Activated naive CD4-positive, alpha-beta T cell treated with anti-CD3 and anti-CD28 coated beads, Interleukin-2, amount 50 U/mL, for 72 hours (primary cell): ENCODE measurements at regions not wholly inside any gene's neighbourhood (a gene's known extent, or its start where the extent isn't known, plus 50 kb on each side); places are given as distances from the start of the nearest gene placed in this dataset.

Experiments
- ATAC-seq, 2 donors: fragments of 150-1000 bp; cut with Tn5 transposase; 2 replicates each; pipeline ENCODE4 v1.10.0; 2021; ENCODE audit warnings: mild to moderate bottlenecking in 2 of 2, moderate library complexity in 2 of 2
- DNase-seq, 2 donors: peaks; one replicate each; pipeline ENCODE4 v3.0.0; 2021 to 2022; ENCODE audit warnings: low spot score in 2 of 2
- H3K27ac Mint-ChIP-seq, 2 donors: one replicate each; pipeline ENCODE4 v1.8.0; 2022; ENCODE audit warnings: mild to moderate bottlenecking in 2 of 2, mixed read lengths in 2 of 2
- H3K36me3 Mint-ChIP-seq, 2 donors: one replicate each; pipeline ENCODE4 v1.8.0; 2022; ENCODE audit warnings: mixed read lengths in 2 of 2
- H3K9me3 Mint-ChIP-seq, 2 donors: one replicate each; pipeline ENCODE4 v1.8.0; 2022; ENCODE audit warnings: mixed read lengths in 2 of 2

GRCh38 chr7:15870347-15870746, 183.9 kb upstream of the MEOX2 start:
- DNase-seq (no peak), ATAC-seq (no peak)
- Mint-ChIP-seq H3K36me3 (no peaks in the 10 kb centered on the region), H3K27ac (no peak overlapping the region), H3K9me3 (peaks cover 7 to 12% of the 10 kb centered on the region in 2 donors)

DNA sequence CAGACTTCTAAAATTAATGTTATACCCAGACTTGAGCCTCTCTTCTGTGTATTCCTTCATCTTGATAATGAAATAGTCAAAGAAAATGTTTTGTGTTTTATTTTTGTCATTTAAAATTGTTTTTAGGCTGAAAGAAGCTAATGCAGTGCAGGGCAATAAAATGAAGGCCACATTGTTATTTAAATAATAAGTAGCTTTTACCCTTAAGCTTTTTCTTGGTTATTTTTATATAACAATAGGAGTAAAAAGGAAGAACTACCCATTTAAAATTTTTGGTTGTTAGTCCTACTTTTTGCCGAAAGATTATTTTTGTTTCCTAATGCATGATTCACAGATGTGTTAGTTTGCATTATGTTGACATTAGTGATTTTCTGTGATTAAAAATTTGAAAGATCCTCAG, 181.0 kb upstream of the MEOX2 start:
- ATAC-seq: no peak
- DNase-seq: no peak
- H3K27ac Mint-ChIP-seq: no peak overlapping the region
- peaks cover 13 to 21% of the 10 kb centered on the region in 2 donors for H3K9me3 Mint-ChIP-seq
- H3K36me3 Mint-ChIP-seq: no peaks in the 10 kb centered on the region

- H3K27ac Mint-ChIP-seq: no peak overlapping the region
- no peak for DNase-seq
- no peak for ATAC-seq
- peaks cover 13 to 19% of the 10 kb centered on the region in 2 donors for H3K9me3 Mint-ChIP-seq
- no peaks in the 10 kb centered on the region for H3K36me3 Mint-ChIP-seq
Observed at GRCh38 chr7:15866753-15867152, 180.3 kb upstream of the MEOX2 start.

- no peak for ATAC-seq
- Mint-ChIP-seq H3K27ac (no peak overlapping the region), H3K9me3 (peaks cover 14 to 19% of the 10 kb centered on the region in 2 donors), H3K36me3 (no peaks in the 10 kb centered on the region)
- DNase-seq: no peak
Observed at GRCh38 chr7:15864626-15864991, 178.1 kb upstream of the MEOX2 start.

- peaks cover 17 to 19% of the 10 kb centered on the region in 2 donors for H3K9me3 Mint-ChIP-seq
- H3K36me3 Mint-ChIP-seq: no peaks in the 10 kb centered on the region
- no peak overlapping the region for H3K27ac Mint-ChIP-seq
- DNase-seq (no peak), ATAC-seq (no peak)
Observed at GRCh38 chr7:15863951-15864625, 177.6 kb upstream of the MEOX2 start.

DNA sequence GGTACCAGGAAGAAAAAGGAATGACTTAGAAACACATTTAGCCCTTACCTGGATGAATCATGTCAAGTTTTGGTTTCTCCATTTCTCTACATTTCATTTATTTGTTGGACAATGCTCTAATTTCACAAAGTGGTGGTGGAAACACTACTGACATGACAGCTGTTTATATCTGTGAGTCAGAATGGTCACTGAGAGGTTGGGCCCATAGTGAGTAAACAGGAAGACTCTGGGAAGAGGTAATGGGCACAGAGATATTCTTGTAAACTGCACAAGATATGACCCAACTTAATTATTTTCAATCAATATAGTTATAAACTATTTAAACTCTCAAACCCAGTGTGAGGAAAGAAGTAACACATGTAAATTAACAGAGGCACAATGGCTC, 176.3 kb upstream of the MEOX2 start:
- ATAC-seq: no peak
- no peak overlapping the region for H3K27ac Mint-ChIP-seq
- H3K36me3 Mint-ChIP-seq: no peaks in the 10 kb centered on the region
- peaks cover 20 to 23% of the 10 kb centered on the region in 2 donors for H3K9me3 Mint-ChIP-seq
- DNase-seq: no peak

DNA sequence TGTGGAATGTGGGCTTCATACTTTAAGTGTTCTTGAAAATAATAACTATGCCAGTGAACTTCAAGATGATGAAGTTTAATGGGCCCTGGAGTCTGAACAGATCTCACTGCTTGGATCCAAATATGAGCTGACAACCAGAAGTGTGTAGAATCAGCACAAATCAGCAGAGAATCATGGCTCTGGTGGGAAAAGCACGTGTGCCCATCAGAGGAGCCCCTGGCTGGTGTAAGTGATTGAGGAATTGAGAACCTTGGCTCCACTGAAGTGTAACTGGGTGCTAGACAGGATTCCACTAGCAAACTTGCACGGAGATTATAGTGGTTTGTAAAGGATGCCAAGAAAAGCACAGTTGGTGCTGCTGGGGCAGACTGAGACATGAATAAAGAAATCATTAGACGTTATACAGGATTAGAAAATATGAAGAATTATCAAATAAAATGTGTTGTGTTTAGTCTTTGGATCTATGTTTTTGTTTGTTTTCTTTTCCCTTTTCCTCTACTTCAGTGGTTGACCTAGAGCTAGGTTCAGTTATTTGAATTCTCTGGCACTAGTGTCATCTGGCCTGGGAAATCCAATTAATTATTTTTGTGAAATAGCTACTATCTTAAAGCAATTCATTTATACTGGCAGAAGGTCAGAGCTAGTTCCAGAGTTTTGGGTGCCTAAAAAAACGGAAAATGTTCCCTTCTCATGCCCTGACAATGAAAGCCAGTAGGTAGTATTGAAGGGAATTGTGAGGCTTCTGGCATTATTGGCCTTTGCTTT, 175.7 kb upstream of the MEOX2 start:
- no peak overlapping the region for H3K27ac Mint-ChIP-seq
- DNase-seq (no peak), ATAC-seq (no peak)
- peaks cover 20 to 28% of the 10 kb centered on the region in 2 donors for H3K9me3 Mint-ChIP-seq
- no peaks in the 10 kb centered on the region for H3K36me3 Mint-ChIP-seq

DNA sequence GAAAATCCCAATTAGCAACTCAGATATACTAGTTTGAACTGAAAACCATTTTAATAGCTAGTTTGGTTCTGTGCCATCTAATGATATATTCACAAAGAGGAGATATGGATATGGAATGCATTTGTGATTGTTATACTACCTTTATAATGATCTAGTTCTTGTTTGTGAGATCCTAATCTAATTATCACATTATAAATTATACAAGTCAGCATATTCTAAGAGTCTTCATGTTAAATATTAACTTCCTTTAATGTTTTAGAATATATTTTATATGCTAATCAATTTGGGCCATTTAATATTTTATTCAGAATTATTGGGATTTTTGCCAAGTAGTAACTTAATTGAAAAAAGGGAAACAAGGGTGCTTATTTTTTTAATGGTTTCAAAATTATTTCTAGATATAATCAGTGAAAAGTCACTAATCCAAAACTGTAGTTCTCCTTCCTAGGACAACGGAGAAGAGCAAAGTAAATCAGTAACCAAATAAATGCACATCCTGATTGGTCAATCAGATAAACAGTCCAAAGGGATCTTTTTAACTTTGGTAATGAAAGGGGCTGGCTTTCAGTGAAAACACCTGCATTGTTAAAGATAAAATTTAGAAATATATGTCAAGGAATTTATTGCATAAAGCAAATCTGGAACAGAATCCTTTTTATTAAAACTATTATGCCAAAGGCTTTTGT, 173.9 kb upstream of the MEOX2 start:
- DNase-seq (no peak), ATAC-seq (no peak)
- H3K9me3 Mint-ChIP-seq: peaks cover 13 to 24% of the 10 kb centered on the region in 2 donors
- no peak overlapping the region for H3K27ac Mint-ChIP-seq
- no peaks in the 10 kb centered on the region for H3K36me3 Mint-ChIP-seq

- Mint-ChIP-seq H3K27ac (no peak overlapping the region), H3K9me3 (peaks cover 7 to 20% of the 10 kb centered on the region in 2 donors), H3K36me3 (no peaks in the 10 kb centered on the region)
- ATAC-seq: no peak
- no peak for DNase-seq
Observed at GRCh38 chr7:15857026-15857425, 170.5 kb upstream of the MEOX2 start.

DNA sequence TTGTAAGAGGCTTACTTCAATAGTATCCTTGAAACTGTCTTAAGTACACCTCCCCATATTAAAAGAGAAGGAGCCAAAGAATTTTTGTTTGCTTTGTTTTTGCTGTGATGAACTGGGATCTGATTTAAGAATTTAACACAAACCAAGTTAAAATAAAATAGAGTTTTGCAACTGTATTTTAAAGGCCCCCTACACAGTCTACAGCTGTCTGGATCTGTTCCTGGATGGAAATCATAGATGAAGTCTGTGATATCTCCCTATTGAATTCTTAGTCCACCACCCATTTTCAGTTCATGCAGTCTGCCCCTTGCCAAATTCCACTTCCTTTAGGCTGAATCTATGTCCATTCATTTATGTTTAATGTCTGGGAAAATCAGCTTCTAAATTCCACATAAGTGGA, 169.8 kb upstream of the MEOX2 start:
- Mint-ChIP-seq H3K36me3 (no peaks in the 10 kb centered on the region), H3K9me3 (peaks cover 7 to 20% of the 10 kb centered on the region in 2 donors), H3K27ac (no peak overlapping the region)
- DNase-seq (no peak), ATAC-seq (no peak)

DNA sequence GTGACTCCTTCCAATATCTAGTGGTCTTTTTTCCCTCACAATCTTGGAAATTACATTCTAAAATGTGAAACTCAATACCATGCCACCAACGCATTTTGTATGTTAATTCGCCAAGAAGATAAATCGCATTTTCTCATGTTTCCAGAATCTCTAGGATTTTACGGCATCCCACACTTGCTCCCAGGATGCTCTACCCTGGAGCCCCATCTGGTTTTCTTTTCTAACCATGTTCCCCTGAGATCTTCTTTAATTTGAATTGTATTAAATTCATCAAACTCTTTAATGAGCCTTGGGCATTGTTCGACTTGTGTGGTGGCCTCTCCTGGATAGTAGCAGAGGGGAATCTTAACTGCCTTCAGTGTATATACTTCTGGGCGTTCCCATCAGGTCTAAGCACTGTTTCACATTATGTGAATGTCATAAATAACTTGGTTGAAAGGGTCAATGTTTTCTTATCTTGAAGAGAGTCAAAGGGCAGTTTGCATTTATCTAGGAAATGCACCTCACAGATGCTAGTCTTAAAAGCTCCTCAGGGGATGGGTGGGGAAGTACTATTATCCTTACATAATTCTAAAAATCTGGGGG, 169.1 kb upstream of the MEOX2 start:
- DNase-seq: no peak
- no peaks in the 10 kb centered on the region for H3K36me3 Mint-ChIP-seq
- peaks cover 7 to 20% of the 10 kb centered on the region in 2 donors for H3K9me3 Mint-ChIP-seq
- no peak for ATAC-seq
- no peak overlapping the region for H3K27ac Mint-ChIP-seq

DNA sequence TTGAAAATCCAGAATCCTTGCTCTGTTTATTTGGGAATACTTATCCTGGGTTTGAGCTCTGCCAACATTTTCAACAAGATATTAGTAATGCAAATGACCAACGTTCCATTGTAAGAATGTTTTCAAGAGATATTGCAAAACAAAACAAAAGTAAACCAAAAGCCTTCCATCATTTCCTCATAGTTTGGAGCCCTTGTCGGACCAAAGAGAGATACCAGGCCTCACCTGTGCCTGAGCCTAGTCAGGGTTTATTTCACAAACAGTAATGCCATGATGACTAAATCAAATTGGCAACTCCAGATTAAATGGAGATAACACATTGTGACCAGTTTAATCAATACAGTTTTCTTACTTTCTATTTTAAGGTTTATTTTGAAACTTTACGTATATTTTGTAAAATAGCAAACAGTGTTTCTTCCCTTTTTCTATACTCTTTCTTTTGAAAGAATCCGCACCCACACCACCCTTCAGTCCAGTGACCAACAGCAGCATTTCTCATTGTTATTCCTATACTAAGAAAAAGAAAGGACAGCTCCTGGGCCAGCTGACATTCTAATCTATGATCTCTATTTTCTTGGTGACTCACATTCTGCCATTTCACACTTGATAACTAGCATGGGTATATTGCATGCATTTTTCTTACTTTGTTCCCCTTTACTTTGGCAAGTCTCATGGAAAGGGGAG, 168.5 kb upstream of the MEOX2 start:
- no peak overlapping the region for H3K27ac Mint-ChIP-seq
- ATAC-seq (no peak), DNase-seq (no peak)
- H3K9me3 Mint-ChIP-seq: peaks cover 7 to 20% of the 10 kb centered on the region in 2 donors
- no peaks in the 10 kb centered on the region for H3K36me3 Mint-ChIP-seq

- DNase-seq (no peak), ATAC-seq (no peak)
- Mint-ChIP-seq H3K36me3 (no peaks in the 10 kb centered on the region), H3K27ac (no peak overlapping the region), H3K9me3 (peaks cover 3 to 20% of the 10 kb centered on the region in 2 donors)
Observed at GRCh38 chr7:15853832-15854470, 167.5 kb upstream of the MEOX2 start.

DNA sequence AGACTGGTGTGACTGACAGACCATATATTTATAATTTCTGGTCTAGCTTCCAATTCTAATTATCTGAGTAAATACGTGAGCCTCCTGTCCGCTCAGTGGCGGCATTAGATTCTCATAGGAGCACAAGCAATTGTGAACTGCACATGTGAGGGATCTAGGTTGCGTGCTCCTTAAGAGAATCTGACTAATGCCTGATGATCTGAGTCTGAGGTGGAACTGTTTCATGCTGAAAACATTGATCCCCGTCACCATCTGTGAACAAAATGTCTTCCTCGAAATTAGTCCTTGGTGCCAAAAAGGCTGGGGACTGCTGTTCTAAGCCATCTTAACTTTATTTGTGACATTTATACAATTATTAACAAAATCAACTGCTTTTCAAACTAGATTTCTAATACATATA, 164.7 kb upstream of the MEOX2 start:
- H3K36me3 Mint-ChIP-seq: no peaks in the 10 kb centered on the region

DNA sequence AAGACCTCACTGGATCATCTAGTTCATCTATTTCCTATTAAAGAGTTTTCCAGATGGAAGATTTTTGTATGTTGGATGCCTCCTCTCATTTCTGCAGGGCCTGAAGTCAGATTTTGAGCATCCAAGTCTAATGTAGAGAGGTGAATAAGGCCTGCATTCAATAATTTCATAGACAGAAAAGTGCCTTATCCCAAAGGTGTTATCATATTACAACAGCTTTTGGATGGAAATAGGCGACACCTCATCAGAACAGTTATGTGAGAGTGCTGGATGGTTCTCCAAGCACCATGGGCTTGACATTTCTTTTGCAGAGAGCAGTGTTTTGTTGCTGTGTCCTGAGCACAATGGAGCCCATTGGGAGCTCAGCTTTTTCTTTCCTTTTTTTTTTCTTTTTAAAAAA, 162.4 kb upstream of the MEOX2 start:
- no peak for ATAC-seq
- Mint-ChIP-seq H3K36me3 (no peaks in the 10 kb centered on the region), H3K27ac (no peak overlapping the region), H3K9me3 (peaks cover 0 to 4% of the 10 kb centered on the region in 2 donors)
- DNase-seq: no peak

More for the DNA sequence above, 164.7 kb upstream of the MEOX2 start:
- ATAC-seq (no peak), DNase-seq (no peak)
- no peak overlapping the region for H3K27ac Mint-ChIP-seq
- H3K9me3 Mint-ChIP-seq: peaks cover 0 to 7% of the 10 kb centered on the region in 2 donors

- ATAC-seq (no peak), DNase-seq (no peak)
- H3K9me3 Mint-ChIP-seq: peaks cover 0 to 4% of the 10 kb centered on the region in 2 donors
- no peak overlapping the region for H3K27ac Mint-ChIP-seq
- no peaks in the 10 kb centered on the region for H3K36me3 Mint-ChIP-seq
Observed at GRCh38 chr7:15848362-15848761, 161.9 kb upstream of the MEOX2 start.
